ENCODE measurements at regions not wholly inside any gene's neighbourhood (a gene's known extent, or its start where the extent isn't known, plus 50 kb on each side); places are given as distances from the start of the nearest gene placed in this dataset.

DNA sequence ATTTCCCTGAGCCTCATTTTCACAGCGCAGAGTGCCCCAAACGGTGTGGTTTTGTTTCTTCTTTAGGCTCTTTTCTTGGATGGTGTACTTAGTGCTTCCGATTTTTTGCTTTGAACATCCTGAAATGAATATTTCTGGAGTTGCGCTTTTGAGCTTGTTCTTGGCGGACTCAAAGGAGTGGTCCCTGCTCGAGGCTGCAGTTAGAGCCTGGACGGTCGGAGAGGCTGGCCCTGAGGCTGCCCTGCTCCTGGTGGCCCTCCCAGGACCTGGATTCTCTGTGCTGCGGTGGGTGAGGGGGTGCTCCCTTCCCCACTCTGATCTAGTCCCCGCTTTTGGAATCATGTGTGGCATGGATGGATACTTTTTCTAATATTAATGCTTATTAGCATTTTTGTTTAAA lies 291.8 kb upstream of the IRX4 start:
- no TSS peak for BruUV-seq (replicated peaks)
- no peak for ATAC-seq
- H3K27me3 ChIP-seq (ENCODE audit: insufficient read depth, low read length) = peaks cover 37% of the 10 kb centered on the region

More for the DNA sequence above, 291.8 kb upstream of the IRX4 start:
- H4K20me1 ChIP-seq (ENCODE audit: insufficient read depth) = no peaks in the 10 kb centered on the region
- no peaks in the 10 kb centered on the region for H3K9me3 ChIP-seq (ENCODE audit: control insufficient read depth in 1 of 2, insufficient read depth in 1 of 2, low read depth in 1 of 2, low read length in 2 of 2)
- no peak for TF ChIP-seq ZNF274 (IDR thresholded peaks at IDR 0.05; ENCODE audit: low read depth, low read length)
- TF ChIP-seq, protein P1, sequence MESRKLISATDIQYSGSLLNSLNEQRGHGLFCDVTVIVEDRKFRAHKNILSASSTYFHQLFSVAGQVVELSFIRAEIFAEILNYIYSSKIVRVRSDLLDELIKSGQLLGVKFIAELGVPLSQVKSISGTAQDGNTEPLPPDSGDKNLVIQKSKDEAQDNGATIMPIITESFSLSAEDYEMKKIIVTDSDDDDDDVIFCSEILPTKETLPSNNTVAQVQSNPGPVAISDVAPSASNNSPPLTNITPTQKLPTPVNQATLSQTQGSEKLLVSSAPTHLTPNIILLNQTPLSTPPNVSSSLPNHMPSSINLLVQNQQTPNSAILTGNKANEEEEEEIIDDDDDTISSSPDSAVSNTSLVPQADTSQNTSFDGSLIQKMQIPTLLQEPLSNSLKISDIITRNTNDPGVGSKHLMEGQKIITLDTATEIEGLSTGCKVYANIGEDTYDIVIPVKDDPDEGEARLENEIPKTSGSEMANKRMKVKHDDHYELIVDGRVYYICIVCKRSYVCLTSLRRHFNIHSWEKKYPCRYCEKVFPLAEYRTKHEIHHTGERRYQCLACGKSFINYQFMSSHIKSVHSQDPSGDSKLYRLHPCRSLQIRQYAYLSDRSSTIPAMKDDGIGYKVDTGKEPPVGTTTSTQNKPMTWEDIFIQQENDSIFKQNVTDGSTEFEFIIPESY (IDR thresholded peaks at IDR 0.05; ENCODE audit: extremely low read depth, insufficient replicate concordance, low read length) = no peak
- no peak for TF ChIP-seq ZFX (IDR thresholded peaks at IDR 0.05)
- no peak for TF ChIP-seq EZH2 (IDR thresholded peaks at IDR 0.05)
- TF ChIP-seq CTCF (IDR thresholded peaks at IDR 0.05 in 2 of 3, conservative IDR thresholded peaks at IDR 0.05 in 1 of 3; ENCODE audit: borderline replicate concordance in 1 of 3, insufficient read depth in 1 of 3, low read depth in 2 of 3, low read length in 2 of 3) = no peak
- no peak for TF ChIP-seq FOSL1 (IDR thresholded peaks at IDR 0.05; ENCODE audit: low read depth)
- no peak for TF ChIP-seq TCF7L2 (IDR thresholded peaks at IDR 0.05; ENCODE audit: borderline replicate concordance, extremely low read depth, insufficient read depth, insufficient read length)
- TF ChIP-seq CBX3 (IDR thresholded peaks at IDR 0.05; ENCODE audit: low read depth) = no peak
- no peak overlapping the region for H3K9ac ChIP-seq (ENCODE audit: low read length)
- ChIA-PET RAD21 (ENCODE audit: low non-redundant PET in 1 of 2, low total read pairs in 2 of 2, uncharacterized antibody in 2 of 2, unreplicated experiment in 2 of 2) (no interaction called here), POLR2A (no interaction called here), CTCF (no interaction called here)
- 0 out of 4 replicates have a peak, but pooled peaks cover 0 to 3% of the 10 kb centered on the region in 2 experiments for H3K4me1 ChIP-seq (ENCODE audit: control insufficient read depth in 1 of 2, insufficient read depth in 2 of 2, low read length in 2 of 2)
- no peak overlapping the region for H3K27ac ChIP-seq (ENCODE audit: low read depth, low read length)
- no peak overlapping the region for H3K4me3 ChIP-seq (replicated peaks in 1 of 2; ENCODE audit: low read depth in 1 of 2, low read length in 2 of 2)
- no peaks in the 10 kb centered on the region for H3K79me2 ChIP-seq (ENCODE audit: insufficient read depth, low read length)
- no peaks in the 10 kb centered on the region for H3K9me2 ChIP-seq (ENCODE audit: insufficient read depth)
- H2AFZ ChIP-seq (ENCODE audit: low read depth, low read length, poor library complexity, severe bottlenecking) = no peak overlapping the region
- H3K36me3 ChIP-seq (ENCODE audit: control insufficient read depth in 1 of 2, insufficient read depth in 2 of 2, low read length in 2 of 2) = no peaks in the 10 kb centered on the region
- intact Hi-C loops (cut with micrococcal nuclease) = no loop called here
- DNase-seq (ENCODE audit: low read depth, low spot score) = no peak
- no peak overlapping the region for H3K4me2 ChIP-seq (ENCODE audit: low read length)

Measured in HCT116 (cell line).